OCI-LY1 (cell line): ENCODE measurements at regions not wholly inside any gene's neighbourhood (a gene's known extent, or its start where the extent isn't known, plus 50 kb on each side); places are given as distances from the start of the nearest gene placed in this dataset.

Experiments
- CTCF ChIP-seq: fragments of 200-600 bp; sonication (generic), shearing (Covaris generic); IDR thresholded peaks from 2 replicates; pipeline ENCODE4 v1.5.1; 2017; ENCODE audit warnings: mild to moderate bottlenecking, antibody characterized with exemption, low read length, moderate library complexity, mixed read lengths
- EZH2 ChIP-seq: fragments of 200-600 bp; sonication (generic), shearing (Covaris generic); IDR thresholded peaks from 2 replicates; pipeline ENCODE4 v1.8.0; 2017; ENCODE audit warnings: borderline replicate concordance, mixed run types, mild to moderate bottlenecking, antibody characterized with exemption, low read length, moderate library complexity, mixed read lengths

- TF ChIP-seq CTCF: no peak
- TF ChIP-seq EZH2: no peak
Measured at GRCh38 chr5:61641748-61642565, 309.9 kb downstream of the ZSWIM6 start.
